Keratinocyte (primary cell): ENCODE measurements at regions not wholly inside any gene's neighbourhood (a gene's known extent, or its start where the extent isn't known, plus 50 kb on each side); places are given as distances from the start of the nearest gene placed in this dataset.

Source experiments
- DNase-seq: peaks from one replicate; pipeline ENCODE4 v3.0.0-alpha.2; 2011; ENCODE audit warnings: low read depth, missing footprints, low spot score
- FAIRE-seq: peaks from 2 replicates; lab custom pipeline; 2011; peaks lifted over from hg19 to GRCh38; lab: Jason Lieb, UNC
- H2AFZ ChIP-seq: 2 replicates; pipeline ENCODE4 v1.6.0; 2012; ENCODE audit warnings: low read length, control low read depth, inconsistent platforms; ENCODE audit not compliant: control insufficient read depth
- H3K27ac ChIP-seq: 2 replicates; pipeline ENCODE4 v1.5.1; 2011; ENCODE audit warnings: low read length; ENCODE audit not compliant: control insufficient read depth, insufficient read depth
- H3K27me3 ChIP-seq: 3 replicates; pipeline ENCODE4 v1.6.0; 2011; ENCODE audit warnings: low read length; ENCODE audit not compliant: control insufficient read depth, insufficient read depth; ENCODE audit errors: extremely low read depth
- H3K36me3 ChIP-seq, 2 experiments: 2 replicates in 1 of 2; 3 replicates in 1 of 2; pipeline ENCODE4 v1.5.1; 2011; ENCODE audit warnings: low read length in 2 of 2, mild to moderate bottlenecking in 1 of 2; ENCODE audit not compliant: control insufficient read depth in 2 of 2, insufficient read depth in 2 of 2; ENCODE audit errors: extremely low read depth in 1 of 2
- H3K4me1 ChIP-seq: 3 replicates; pipeline ENCODE4 v1.5.1; 2011; ENCODE audit warnings: low read length; ENCODE audit not compliant: control insufficient read depth, insufficient read depth; ENCODE audit errors: extremely low read depth
- H3K4me2 ChIP-seq: 3 replicates; pipeline ENCODE4 v1.6.0; 2011; ENCODE audit warnings: low read depth, low read length; ENCODE audit not compliant: control insufficient read depth, insufficient read depth; ENCODE audit errors: extremely low read depth
- H3K4me3 ChIP-seq, 3 experiments: fragments of 200-600 bp in 1 of 3; sonication (generic) in 1 of 3; 2 replicates in 2 of 3; 3 replicates in 1 of 3; pipeline ENCODE4 v1.5.1; 2011 to 2016; ENCODE audit warnings: low read length in 3 of 3, mild to moderate bottlenecking in 3 of 3, control low read depth in 2 of 3, inconsistent platforms in 1 of 3, low read depth in 1 of 3, mixed read lengths in 1 of 3, mixed run types in 1 of 3, moderate library complexity in 1 of 3; ENCODE audit not compliant: control insufficient read depth in 2 of 3, insufficient read depth in 2 of 3; ENCODE audit errors: extremely low read depth in 1 of 3
- H3K79me2 ChIP-seq: 2 replicates; pipeline ENCODE4 v1.6.0; 2012; ENCODE audit warnings: low read length; ENCODE audit not compliant: control insufficient read depth, insufficient read depth
- H3K9ac ChIP-seq: 3 replicates; pipeline ENCODE4 v1.6.0; 2011; ENCODE audit warnings: low read length; ENCODE audit not compliant: control insufficient read depth, insufficient read depth; ENCODE audit errors: extremely low read depth
- H3K9me1 ChIP-seq: 3 replicates; pipeline ENCODE4 v1.6.0; 2011; ENCODE audit warnings: low read length; ENCODE audit not compliant: control insufficient read depth, insufficient read depth; ENCODE audit errors: extremely low read depth
- H3K9me3 ChIP-seq: 2 replicates; pipeline ENCODE4 v1.5.1; 2012; ENCODE audit warnings: low read depth, low read length; ENCODE audit not compliant: control insufficient read depth
- H4K20me1 ChIP-seq: 3 replicates; pipeline ENCODE4 v1.6.0; 2011; ENCODE audit warnings: low read length; ENCODE audit not compliant: control insufficient read depth, insufficient read depth; ENCODE audit errors: extremely low read depth
- CTCF ChIP-seq, 3 experiments: IDR thresholded peaks in 1 of 3; conservative IDR thresholded peaks in 1 of 3; optimal IDR thresholded peaks in 1 of 3; 2 replicates in 2 of 3; 3 replicates in 1 of 3; pipeline versions ENCODE3 to v1.5.1; 2011; ENCODE audit warnings: low read length in 3 of 3, mild to moderate bottlenecking in 3 of 3, moderate library complexity in 2 of 3, control low read depth in 1 of 3, inconsistent platforms in 1 of 3; ENCODE audit not compliant: insufficient read depth in 2 of 3; ENCODE audit errors: extremely low read depth in 1 of 3
- EZH2 ChIP-seq: IDR thresholded peaks from one replicate; pipeline ENCODE4 v1.6.1; 2012; ENCODE audit warnings: inconsistent platforms, mild to moderate bottlenecking, low read length, moderate library complexity
- dilution Hi-C: fragments of 300-500 bp; cut with MboI; formaldehyde crosslinking; loops from one replicate; pipeline ENCODE4 v1.7.0; 2020; ENCODE audit warnings: low sequenced_read_pairs; ENCODE audit not compliant: extremely low pct_ligation_motif_present

GRCh38 chrX:69076088-69076487 is 89.2 kb downstream of the PJA1 start:
- Histone ChIP-seq H3K36me3 (no peaks in the 10 kb centered on the region), H3K9me1 (no peaks in the 10 kb centered on the region), H3K9ac (no peak overlapping the region), H3K4me2 (no peak overlapping the region), H4K20me1 (no peaks in the 10 kb centered on the region), H3K79me2 (no peaks in the 10 kb centered on the region), H2AFZ (no peak overlapping the region), H3K4me3 (no peak overlapping the region), H3K27me3 (no peaks in the 10 kb centered on the region), H3K27ac (no peak overlapping the region), H3K4me1 (no peaks in the 10 kb centered on the region), H3K9me3 (no peaks in the 10 kb centered on the region)
- no peak for DNase-seq
- TF ChIP-seq CTCF (optimal IDR thresholded peaks at IDR 0.05 in 1 of 3, IDR thresholded peaks at IDR 0.05 in 1 of 3, conservative IDR thresholded peaks at IDR 0.05 in 1 of 3; ENCODE audit: extremely low read depth in 1 of 3, insufficient read depth in 2 of 3, low read length in 3 of 3) (no peak), EZH2 (no peak)
- FAIRE-seq, result no peak
- dilution Hi-C loops, result no loop called here

GRCh38 chrX:69074726-69075125 is 90.5 kb downstream of the PJA1 start:
- Histone ChIP-seq H3K4me2 (no peak overlapping the region), H3K36me3 (no peaks in the 10 kb centered on the region), H2AFZ (no peak overlapping the region), H3K27me3 (no peaks in the 10 kb centered on the region), H3K9me1 (no peaks in the 10 kb centered on the region), H4K20me1 (no peaks in the 10 kb centered on the region), H3K4me1 (no peaks in the 10 kb centered on the region), H3K4me3 (no peak overlapping the region), H3K79me2 (no peaks in the 10 kb centered on the region), H3K9me3 (no peaks in the 10 kb centered on the region), H3K9ac (no peak overlapping the region), H3K27ac (no peak overlapping the region)
- FAIRE-seq, result no peak
- dilution Hi-C loops, result no loop called here
- DNase-seq, result no peak
- TF ChIP-seq EZH2, result no peak
- TF ChIP-seq CTCF (optimal IDR thresholded peaks at IDR 0.05 in 1 of 3, IDR thresholded peaks at IDR 0.05 in 1 of 3, conservative IDR thresholded peaks at IDR 0.05 in 1 of 3; ENCODE audit: extremely low read depth in 1 of 3, insufficient read depth in 2 of 3, low read length in 3 of 3), result no peak
